ENCODE measurements at regions not wholly inside any gene's neighbourhood (a gene's known extent, or its start where the extent isn't known, plus 50 kb on each side); places are given as distances from the start of the nearest gene placed in this dataset.

DNA sequence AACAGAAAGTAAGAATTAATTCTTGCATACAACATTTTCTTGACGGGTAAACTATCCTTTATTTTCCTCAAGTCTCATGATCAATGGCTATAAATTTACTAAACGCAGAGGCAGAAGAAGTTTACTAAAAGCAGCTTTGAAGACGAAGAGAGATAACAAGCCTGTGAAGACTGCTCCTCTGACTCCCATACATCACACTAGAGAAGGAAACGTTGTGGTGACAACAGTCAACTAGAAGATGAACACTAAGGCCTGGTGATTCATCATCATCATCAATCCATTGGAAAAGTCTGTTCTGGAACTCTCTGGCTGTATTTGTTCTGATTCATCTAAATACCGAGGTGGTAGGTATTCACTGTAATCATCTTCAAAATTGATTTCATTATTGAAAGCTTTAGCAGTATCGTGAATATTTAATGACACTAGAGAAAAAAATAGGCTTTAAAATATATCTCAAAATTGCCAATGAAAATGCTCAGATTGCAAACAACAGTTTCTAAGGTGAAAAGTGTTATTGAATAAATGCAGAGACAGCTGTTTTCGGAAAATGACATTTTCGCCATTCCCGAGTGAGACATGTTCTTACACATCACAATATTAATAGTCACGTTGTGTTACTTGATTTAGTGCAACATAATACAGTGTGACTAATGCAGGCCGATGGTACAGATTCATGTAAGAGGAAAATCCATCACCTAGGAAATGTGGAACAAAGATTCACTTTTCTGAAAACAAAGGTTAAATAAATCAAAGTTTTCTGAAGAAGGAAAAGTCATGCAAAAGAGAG is 260.5 kb downstream of the C12orf50 start:
- H3K4me1 ChIP-seq (replicated peaks in 1 of 2): no peaks in the 10 kb centered on the region
- DNase-seq: no peak
- no peak overlapping the region for H3K4me3 ChIP-seq
- no peaks in the 10 kb centered on the region for H3K36me3 ChIP-seq (replicated peaks in 1 of 2)
- TF ChIP-seq, protein P1, sequence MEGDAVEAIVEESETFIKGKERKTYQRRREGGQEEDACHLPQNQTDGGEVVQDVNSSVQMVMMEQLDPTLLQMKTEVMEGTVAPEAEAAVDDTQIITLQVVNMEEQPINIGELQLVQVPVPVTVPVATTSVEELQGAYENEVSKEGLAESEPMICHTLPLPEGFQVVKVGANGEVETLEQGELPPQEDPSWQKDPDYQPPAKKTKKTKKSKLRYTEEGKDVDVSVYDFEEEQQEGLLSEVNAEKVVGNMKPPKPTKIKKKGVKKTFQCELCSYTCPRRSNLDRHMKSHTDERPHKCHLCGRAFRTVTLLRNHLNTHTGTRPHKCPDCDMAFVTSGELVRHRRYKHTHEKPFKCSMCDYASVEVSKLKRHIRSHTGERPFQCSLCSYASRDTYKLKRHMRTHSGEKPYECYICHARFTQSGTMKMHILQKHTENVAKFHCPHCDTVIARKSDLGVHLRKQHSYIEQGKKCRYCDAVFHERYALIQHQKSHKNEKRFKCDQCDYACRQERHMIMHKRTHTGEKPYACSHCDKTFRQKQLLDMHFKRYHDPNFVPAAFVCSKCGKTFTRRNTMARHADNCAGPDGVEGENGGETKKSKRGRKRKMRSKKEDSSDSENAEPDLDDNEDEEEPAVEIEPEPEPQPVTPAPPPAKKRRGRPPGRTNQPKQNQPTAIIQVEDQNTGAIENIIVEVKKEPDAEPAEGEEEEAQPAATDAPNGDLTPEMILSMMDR (IDR thresholded peaks at IDR 0.05): no peak
- TF ChIP-seq POLR2A (IDR thresholded peaks at IDR 0.05): no peak
- intact Hi-C loops (cut with DNase I): no loop called here
- no peaks in the 10 kb centered on the region for H3K27me3 ChIP-seq
- no peaks in the 10 kb centered on the region for H3K9me3 ChIP-seq (replicated peaks in 1 of 3)
- 61 to 65% (median 64%) methylated on average over 11 of the region's 11 CpGs for WGBS, 4 donors
- no peak overlapping the region for H3K27ac ChIP-seq

DNA sequence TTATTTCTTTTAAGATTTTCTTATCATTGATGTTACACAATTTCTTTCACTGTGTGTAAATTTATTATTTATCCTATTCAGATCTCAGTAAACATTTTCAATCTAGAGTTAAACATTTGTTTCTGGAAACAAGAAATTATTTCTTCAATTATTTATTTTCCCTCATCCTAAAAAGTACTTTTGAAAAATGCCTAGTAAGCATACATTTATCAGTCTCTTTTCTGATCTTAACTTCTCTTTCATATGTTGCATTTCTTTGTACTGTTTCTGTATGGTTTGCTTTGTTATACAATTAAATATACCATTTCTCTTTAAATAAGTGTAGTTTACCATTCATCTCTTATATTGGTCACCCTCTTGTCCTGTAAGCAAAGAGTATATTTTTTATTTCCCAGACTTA is 263.2 kb downstream of the C12orf50 start:
- H3K4me1 ChIP-seq (replicated peaks in 1 of 2): no peaks in the 10 kb centered on the region
- H3K27me3 ChIP-seq: no peaks in the 10 kb centered on the region
- TF ChIP-seq POLR2A (IDR thresholded peaks at IDR 0.05): no peak
- TF ChIP-seq, protein P1 (IDR thresholded peaks at IDR 0.05): no peak
- H3K27ac ChIP-seq: no peak overlapping the region
- H3K9me3 ChIP-seq (replicated peaks in 1 of 3): no peaks in the 10 kb centered on the region
- DNase-seq: no peak
- H3K4me3 ChIP-seq: no peak overlapping the region
- no peaks in the 10 kb centered on the region for H3K36me3 ChIP-seq (replicated peaks in 1 of 2)
- intact Hi-C loops (cut with DNase I): no loop called here

DNA sequence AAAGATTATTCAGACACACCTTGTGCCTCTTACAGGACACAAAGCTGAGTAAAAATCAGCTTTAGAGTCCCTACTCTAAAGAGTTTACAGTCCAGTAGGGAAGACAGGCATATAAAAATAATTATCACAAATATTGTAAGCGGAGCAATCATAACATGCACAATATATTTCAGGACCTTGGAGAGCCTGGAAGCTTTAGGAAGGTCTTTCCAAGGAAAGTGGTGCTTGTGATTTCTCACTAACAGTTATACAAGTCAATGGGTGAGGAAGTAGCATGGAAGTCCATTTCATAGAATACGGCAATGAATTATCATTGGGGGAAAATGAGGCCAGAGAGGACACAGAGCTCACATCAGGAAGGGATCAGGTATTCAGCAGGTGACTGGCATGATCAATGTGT is 268.3 kb downstream of the C12orf50 start:
- no peaks in the 10 kb centered on the region for H3K36me3 ChIP-seq (replicated peaks in 1 of 2)
- WGBS, 4 donors: 69 to 91% (median 77%) methylated on average over 2 of the region's 2 CpGs
- no peaks in the 10 kb centered on the region for H3K27me3 ChIP-seq
- no peak overlapping the region for H3K4me3 ChIP-seq
- no peaks in the 10 kb centered on the region for H3K9me3 ChIP-seq (replicated peaks in 1 of 3)
- no peaks in the 10 kb centered on the region for H3K4me1 ChIP-seq (replicated peaks in 1 of 2)
- DNase-seq: no peak
- no peak overlapping the region for H3K27ac ChIP-seq
- intact Hi-C loops (cut with DNase I): no loop called here
- TF ChIP-seq POLR2A (IDR thresholded peaks at IDR 0.05): no peak
- TF ChIP-seq, protein P1 (IDR thresholded peaks at IDR 0.05): no peak

DNA sequence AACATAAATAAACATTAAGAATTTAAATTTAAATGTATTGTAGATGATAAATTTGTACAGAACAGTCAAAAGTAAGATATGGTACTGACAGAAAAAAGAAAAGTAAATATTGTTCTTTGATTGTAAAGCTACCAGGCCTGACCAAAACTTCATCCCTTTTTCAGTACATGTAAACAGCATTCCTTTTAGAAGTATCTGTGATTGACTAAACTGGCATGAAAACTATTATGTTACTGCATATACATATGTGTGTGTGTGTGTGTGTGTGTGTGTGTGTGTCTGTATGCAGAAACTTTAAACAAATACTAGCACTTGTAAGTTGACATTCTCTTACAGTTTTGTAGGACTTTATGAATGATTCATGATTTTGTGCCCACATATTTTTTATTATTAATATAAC is 270.9 kb downstream of the C12orf50 start:
- TF ChIP-seq, protein P1 (IDR thresholded peaks at IDR 0.05): no peak
- no peak for TF ChIP-seq POLR2A (IDR thresholded peaks at IDR 0.05)
- DNase-seq: no peak
- no peaks in the 10 kb centered on the region for H3K4me1 ChIP-seq (replicated peaks in 1 of 2)
- no peaks in the 10 kb centered on the region for H3K36me3 ChIP-seq (replicated peaks in 1 of 2)
- no peaks in the 10 kb centered on the region for H3K27me3 ChIP-seq
- intact Hi-C loops (cut with DNase I): no loop called here
- no peaks in the 10 kb centered on the region for H3K9me3 ChIP-seq (replicated peaks in 1 of 3)
- no peak overlapping the region for H3K27ac ChIP-seq
- no peak overlapping the region for H3K4me3 ChIP-seq
